GM21825 (cell line): ENCODE measurements at regions not wholly inside any gene's neighbourhood (a gene's known extent, or its start where the extent isn't known, plus 50 kb on each side); places are given as distances from the start of the nearest gene placed in this dataset.

Source experiments
- ATAC-seq: cut with Tn5 transposase; IDR thresholded peaks from one replicate; pipeline ENCODE4 v1.9.1; 2021; ENCODE audit warnings: mild to moderate bottlenecking, moderate library complexity; ENCODE audit not compliant: unreplicated experiment

GRCh38 chr7:85602196-85602595, 415.3 kb upstream of the SEMA3D start:
- no peak for ATAC-seq

DNA sequence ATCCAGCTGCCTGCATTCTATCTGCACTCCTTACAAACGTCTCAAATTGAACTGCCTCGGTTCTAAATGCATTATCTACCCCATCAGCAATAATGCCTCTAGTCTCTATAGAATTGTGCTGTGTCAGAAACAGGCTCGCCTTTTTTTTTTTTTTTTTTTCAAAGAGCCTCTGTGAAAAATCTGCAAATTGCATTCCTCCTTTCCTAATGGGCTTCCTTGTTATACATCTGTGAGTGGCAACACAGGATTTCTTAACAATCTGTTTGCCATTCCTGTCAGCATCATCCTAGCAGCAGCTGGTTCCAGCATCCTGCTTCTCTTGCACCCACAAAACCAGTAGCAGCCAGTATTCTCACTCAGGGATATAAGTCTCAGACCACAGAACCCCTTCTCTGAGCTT, 413.5 kb upstream of the SEMA3D start:
- ATAC-seq = no peak

GRCh38 chr7:85596827-85597226, 410.0 kb upstream of the SEMA3D start:
- no peak for ATAC-seq

- ATAC-seq = no peak
These were observed 408.9 kb upstream of the SEMA3D start for GRCh38 chr7:85595750-85596178.

- no peak for ATAC-seq
These were observed 406.5 kb upstream of the SEMA3D start for GRCh38 chr7:85593355-85593754.

- no peak for ATAC-seq
These were observed 400.9 kb upstream of the SEMA3D start for GRCh38 chr7:85587785-85588184.

DNA sequence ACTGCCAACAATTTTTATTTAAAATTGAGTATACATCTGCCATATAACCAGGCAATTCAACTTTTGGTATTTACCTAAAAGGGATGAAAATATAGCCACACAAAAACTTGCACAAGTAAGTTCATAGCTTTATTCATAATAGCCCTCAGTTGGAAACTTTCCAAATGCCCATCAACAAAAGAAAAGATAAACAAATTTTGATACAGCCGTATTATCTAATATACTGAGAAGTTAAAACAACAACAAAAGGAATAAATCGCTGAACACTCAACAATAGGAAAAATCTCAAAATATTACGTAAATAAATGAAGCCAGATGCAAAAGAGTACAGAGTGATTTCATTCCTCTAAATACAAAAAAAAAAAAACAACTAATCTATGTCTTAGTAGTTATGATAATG, 399.2 kb upstream of the SEMA3D start:
- ATAC-seq = no peak

GRCh38 chr7:85583131-85583953, 396.5 kb upstream of the SEMA3D start:
- no peak for ATAC-seq

DNA sequence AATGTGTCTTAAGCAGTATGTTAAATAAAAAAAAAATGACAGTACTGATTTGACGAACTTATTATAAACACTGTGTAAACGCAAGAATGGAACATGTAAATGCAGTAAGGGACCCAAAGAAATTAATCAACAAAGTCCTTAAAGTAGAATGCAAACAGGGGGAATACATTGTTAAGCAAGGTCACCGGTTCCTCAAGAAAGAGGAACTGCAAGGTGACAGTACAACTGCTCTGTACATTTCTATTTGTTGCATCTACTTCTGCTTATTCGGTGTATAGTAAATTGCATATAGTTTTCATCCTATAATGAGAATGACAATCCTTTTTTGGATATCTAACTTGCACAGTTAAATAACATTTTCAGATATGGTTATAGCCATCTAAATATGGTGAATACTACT, 387.0 kb upstream of the SEMA3D start:
- no peak for ATAC-seq

GRCh38 chr7:85573346-85573745, 386.5 kb upstream of the SEMA3D start:
- ATAC-seq = no peak

DNA sequence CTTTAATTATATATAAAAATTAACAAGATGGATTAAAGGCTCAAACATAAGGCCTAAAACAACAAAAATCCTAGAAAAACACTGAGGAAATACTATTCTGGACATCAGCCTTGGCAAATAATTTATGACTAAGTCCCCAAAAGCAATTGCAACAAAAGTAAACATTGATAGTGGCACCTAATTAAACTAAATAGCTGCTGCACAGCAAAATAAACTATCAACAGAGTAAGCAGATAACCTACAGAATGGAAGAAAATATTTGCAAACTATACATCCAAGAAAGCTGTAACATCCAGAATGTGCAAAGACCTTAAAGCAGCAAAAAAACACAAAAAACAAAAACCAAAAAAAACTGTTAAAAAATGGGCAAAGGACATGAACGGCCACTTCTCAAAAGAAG, 384.0 kb upstream of the SEMA3D start:
- ATAC-seq = no peak

DNA sequence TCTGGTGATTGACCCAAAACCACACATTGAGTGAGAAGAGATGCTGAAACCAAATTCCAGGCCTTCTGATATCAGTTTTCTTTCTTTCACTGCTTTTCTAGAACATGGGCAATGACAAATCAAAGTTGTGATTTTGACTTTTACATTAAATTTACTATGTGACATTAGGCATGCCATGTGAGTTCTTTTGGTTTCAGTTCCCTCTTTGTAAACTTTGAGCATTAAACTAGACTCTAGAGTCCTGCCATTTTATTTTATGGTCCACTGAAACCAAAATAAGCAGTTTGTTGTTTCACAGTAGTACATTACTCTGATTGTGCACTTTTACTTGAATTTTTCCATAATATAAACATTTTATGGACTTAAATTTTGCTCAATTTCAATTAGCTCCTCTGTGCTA, 381.1 kb upstream of the SEMA3D start:
- no peak for ATAC-seq

DNA sequence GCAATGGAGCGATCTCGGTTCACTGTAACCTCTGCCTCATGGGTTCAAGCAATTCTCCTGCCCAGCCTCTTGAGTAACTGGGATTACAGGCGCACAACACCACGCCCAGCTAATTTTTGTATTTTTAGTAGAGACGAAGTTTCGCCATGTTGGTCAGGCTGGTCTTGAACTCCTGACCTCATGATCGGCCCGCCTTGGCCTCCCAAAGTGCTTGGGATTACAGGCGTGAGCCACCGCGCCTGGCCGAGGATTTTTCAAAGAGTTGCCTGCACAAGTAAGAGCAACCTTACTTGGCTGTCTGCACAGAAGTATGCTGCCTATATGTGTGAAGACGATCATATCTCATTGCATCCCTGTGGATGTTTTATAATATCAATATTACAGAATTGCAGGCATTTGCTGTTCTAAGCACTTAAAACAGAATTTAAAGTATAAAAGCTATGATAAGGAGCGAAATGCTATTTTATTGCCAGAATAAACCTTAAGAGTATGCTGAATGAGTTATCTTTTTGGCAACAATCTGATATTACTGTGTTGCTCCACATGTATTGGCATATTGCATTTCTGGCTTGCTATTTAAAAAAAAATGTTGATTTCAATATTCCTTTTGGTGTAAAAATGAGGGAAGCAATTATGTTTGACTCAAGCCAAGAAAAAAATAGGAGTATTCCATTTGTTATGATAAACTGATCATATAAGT, 379.4 kb upstream of the SEMA3D start:
- no peak for ATAC-seq

DNA sequence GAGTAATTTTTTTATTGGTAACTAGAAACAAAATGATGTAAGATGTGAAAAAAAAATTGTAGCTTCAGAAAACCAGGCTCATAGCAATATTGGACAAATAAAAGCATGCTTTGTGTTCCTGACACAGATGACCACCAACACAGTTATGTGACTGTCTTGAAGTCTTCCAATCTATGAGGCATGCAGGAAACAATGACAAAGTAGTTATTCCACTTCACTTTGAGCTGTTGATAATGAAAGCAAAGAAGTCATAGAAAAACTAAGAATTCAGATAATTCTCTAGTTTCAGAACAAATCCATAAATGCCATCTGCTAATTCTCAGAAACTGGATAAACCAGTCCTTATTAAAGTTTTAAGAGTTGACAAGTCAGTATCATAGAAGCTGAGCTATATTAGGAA, 378.4 kb upstream of the SEMA3D start:
- no peak for ATAC-seq

DNA sequence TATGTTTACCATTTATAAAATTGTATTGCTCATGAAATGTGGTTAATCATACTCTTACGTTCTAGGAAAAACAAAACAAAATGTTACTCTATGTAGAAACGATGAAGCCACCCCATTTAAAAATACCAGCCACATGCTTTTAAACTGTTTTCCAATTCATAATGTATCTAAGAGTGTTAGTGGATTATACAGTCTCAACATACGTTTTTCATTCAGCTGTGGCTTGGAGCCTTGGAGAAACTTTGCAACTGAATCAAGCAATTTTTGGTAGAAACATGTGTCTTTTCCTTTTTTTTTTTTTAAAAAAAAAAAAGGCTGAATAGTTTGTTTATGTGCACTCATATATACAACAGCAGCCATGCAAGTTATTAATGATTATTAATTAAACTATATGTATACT, 378.0 kb upstream of the SEMA3D start:
- no peak for ATAC-seq

DNA sequence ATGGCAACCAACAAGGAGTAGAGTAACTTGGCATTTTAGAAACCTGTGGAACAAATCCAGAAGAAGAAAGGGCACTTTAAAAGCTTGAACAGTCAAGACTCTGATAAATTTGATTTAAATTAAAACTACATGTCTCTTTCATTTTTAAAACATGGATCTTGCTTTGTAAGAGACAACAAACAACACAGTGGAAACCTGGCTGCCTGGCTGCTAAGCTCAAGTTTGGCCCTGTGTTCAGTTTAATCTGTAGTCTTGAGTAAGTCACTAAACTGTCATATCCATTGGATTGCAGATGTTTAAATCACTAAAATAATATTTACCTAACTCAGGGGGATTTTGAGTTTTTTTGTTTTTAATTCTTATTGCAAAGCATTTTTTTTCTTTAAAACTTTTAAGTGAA, 374.9 kb upstream of the SEMA3D start:
- ATAC-seq = no peak

- peak; percentile 75 for ATAC-seq
These were observed 367.7 kb upstream of the SEMA3D start for GRCh38 chr7:85554236-85555178.

DNA sequence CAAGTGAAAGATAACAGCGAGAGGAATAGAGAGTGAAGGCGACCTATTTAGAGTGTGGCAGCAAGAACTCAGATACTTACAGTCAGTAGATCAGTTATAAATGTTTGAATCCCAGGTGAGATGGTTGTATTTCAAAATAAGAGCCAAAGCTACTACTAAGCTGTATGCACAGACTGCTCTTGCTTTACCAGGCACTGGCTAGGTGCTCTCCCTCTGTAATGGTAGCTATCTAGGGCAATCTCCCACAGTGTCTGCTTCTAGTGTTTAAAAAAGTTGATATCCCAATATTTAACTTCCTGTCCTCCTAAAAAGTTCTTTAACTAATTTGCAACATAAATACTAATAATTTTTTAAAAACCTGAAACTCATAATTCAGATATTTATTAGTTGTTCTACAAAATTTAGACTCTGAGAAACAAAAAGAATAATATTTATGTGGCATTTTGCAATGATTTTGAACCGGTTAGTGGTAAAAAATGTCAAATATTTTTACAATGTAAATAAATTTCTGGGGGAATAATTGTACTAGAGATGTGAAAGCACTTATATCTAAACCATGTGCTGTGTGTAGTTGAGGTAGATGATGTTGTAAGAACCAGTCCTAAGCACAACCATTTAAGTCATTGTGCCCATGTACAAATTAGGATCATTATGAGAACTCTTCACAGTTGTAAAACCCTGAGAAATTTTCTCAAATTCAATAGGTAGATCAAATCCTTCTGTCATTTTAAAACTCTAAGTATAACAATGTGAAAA, 349.3 kb upstream of the SEMA3D start:
- ATAC-seq = no peak

GRCh38 chr7:85529831-85530230, 343.0 kb upstream of the SEMA3D start:
- ATAC-seq = no peak

- no peak for ATAC-seq
These were observed 342.3 kb upstream of the SEMA3D start for GRCh38 chr7:85529201-85529600.

DNA sequence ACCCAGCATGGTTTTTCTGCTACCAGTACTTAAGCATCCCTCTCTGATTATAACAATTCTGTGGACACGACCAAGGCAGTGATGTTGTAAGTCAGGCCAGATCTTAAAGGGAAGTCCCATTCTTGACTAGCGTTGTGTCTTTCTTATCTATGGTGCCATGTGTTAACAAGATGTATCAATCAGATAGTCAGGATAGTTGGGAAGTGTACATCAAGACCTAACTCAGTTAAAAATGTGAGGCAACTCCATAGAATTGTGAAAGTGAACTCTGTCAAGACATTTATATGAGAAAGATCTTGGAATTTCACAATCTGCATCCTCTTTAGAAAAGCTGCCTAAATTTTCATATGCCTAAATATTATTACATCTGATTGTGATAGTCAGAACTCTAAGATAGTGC, 341.7 kb upstream of the SEMA3D start:
- ATAC-seq = no peak
